ENCODE measurements at regions not wholly inside any gene's neighbourhood (a gene's known extent, or its start where the extent isn't known, plus 50 kb on each side); places are given as distances from the start of the nearest gene placed in this dataset.

GRCh38 chr12:83196694-83197350, 510.1 kb downstream of the TMTC2 start:
- WGBS, 2 donors (ENCODE audit: low coverage in 1 of 2), result 79% methylated on average over 3 of the region's 3 CpGs
- no peak overlapping the region for H3K27ac ChIP-seq
- no peaks in the 10 kb centered on the region for H3K36me3 ChIP-seq
- no peaks in the 10 kb centered on the region for H3K27me3 ChIP-seq
- no peaks in the 10 kb centered on the region for H3K4me1 ChIP-seq
- TF ChIP-seq POLR2AphosphoS5 (IDR thresholded peaks at IDR 0.05) (no peak), EP300 (IDR thresholded peaks at IDR 0.05; ENCODE audit: low read depth) (no peak), POLR2A (IDR thresholded peaks at IDR 0.05) (no peak)
- TF ChIP-seq, protein P1, sequence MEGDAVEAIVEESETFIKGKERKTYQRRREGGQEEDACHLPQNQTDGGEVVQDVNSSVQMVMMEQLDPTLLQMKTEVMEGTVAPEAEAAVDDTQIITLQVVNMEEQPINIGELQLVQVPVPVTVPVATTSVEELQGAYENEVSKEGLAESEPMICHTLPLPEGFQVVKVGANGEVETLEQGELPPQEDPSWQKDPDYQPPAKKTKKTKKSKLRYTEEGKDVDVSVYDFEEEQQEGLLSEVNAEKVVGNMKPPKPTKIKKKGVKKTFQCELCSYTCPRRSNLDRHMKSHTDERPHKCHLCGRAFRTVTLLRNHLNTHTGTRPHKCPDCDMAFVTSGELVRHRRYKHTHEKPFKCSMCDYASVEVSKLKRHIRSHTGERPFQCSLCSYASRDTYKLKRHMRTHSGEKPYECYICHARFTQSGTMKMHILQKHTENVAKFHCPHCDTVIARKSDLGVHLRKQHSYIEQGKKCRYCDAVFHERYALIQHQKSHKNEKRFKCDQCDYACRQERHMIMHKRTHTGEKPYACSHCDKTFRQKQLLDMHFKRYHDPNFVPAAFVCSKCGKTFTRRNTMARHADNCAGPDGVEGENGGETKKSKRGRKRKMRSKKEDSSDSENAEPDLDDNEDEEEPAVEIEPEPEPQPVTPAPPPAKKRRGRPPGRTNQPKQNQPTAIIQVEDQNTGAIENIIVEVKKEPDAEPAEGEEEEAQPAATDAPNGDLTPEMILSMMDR (IDR thresholded peaks at IDR 0.05), result no peak
- DNase-seq, result no peak
- H3K9me3 ChIP-seq, result peaks cover 0 to 2% of the 10 kb centered on the region in 2 donors
- no peak overlapping the region for H3K4me3 ChIP-seq
- in situ Hi-C loops (cut with MboI; ENCODE audit: low pct_ligation_motif_present in 1 of 4, low pct_unique_long_range_greater_than_20kb in 1 of 4, low sequenced_read_pairs in 3 of 4) (no loop called here), intact Hi-C loops (cut with DNase I; ENCODE audit: low total_unique reads) (no loop called here)

- Histone ChIP-seq H3K27me3 (no peaks in the 10 kb centered on the region), H3K36me3 (no peaks in the 10 kb centered on the region), H3K9me3 (peaks cover 0 to 4% of the 10 kb centered on the region in 2 donors), H3K27ac (no peak overlapping the region), H3K4me3 (no peak overlapping the region), H3K4me1 (no peaks in the 10 kb centered on the region)
- TF ChIP-seq POLR2AphosphoS5 (IDR thresholded peaks at IDR 0.05), result peak in 1 of 3 donors; percentile 28
- TF ChIP-seq EP300 (IDR thresholded peaks at IDR 0.05; ENCODE audit: low read depth), result no peak
- intact Hi-C loops (cut with DNase I; ENCODE audit: low total_unique reads) (no loop called here), in situ Hi-C loops (cut with MboI; ENCODE audit: low pct_ligation_motif_present in 1 of 4, low pct_unique_long_range_greater_than_20kb in 1 of 4, low sequenced_read_pairs in 3 of 4) (no loop called here)
- WGBS, 2 donors (ENCODE audit: low coverage in 1 of 2), result 81 to 84% methylated on average over 8 of the region's 8 CpGs
- DNase-seq, result no peak
These were observed 504.1 kb downstream of the TMTC2 start for GRCh38 chr12:83190631-83191390.

DNA sequence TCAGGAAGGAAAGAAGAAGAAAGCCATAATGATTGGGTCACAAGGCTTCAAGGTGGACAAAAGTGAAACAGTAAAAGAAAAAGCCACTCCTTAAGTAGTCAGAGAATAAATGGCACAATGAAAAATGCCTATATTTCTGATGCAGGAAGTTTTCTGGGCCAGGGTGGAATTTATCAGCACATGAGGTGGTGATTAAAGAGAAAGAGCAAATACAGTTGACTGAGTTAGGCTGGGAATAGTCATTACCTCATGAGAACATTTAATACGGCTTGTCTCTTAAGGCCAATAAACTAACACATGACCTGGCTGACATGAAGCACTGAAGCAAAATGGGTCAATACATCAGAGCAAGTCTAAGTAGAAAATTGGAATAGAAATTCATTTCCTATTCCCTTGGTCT, 499.7 kb downstream of the TMTC2 start:
- Histone ChIP-seq H3K4me3 (no peak overlapping the region), H3K36me3 (no peaks in the 10 kb centered on the region), H3K27ac (no peak overlapping the region), H3K27me3 (no peaks in the 10 kb centered on the region), H3K9me3 (no peaks in the 10 kb centered on the region), H3K4me1 (no peaks in the 10 kb centered on the region)
- TF ChIP-seq, protein P1 (IDR thresholded peaks at IDR 0.05), result no peak
- TF ChIP-seq POLR2A (IDR thresholded peaks at IDR 0.05), result no peak
- no peak for TF ChIP-seq EP300 (IDR thresholded peaks at IDR 0.05; ENCODE audit: low read depth)
- TF ChIP-seq POLR2AphosphoS5 (IDR thresholded peaks at IDR 0.05), result no peak
- WGBS, 2 donors (ENCODE audit: low coverage in 1 of 2), result 46 to 49% methylated on average over 1 of the region's 1 CpG
- in situ Hi-C loops (cut with MboI; ENCODE audit: low pct_ligation_motif_present in 1 of 4, low pct_unique_long_range_greater_than_20kb in 1 of 4, low sequenced_read_pairs in 3 of 4) (no loop called here), intact Hi-C loops (cut with DNase I; ENCODE audit: low total_unique reads) (no loop called here)
- no peak for DNase-seq

DNA sequence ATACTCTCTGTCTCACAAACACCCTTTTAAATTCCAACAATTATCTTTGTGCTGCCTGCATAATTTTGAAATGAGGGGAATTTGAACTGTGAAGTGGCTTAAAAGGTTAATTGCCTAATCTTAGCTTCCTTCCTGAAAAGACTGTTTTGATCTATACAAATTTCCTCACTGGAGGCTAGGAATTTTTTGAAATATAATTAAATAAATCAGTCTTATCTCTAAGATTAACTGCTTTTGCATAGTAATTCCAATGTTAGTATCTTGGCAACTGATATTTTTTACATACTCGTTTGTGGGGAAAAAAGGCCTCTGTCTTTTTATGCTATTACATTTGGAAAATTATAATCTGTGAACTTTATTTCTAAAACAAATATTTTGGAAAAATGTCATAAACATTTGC, 498.5 kb downstream of the TMTC2 start:
- DNase-seq, result no peak
- Histone ChIP-seq H3K27ac (no peak overlapping the region), H3K4me1 (no peaks in the 10 kb centered on the region), H3K4me3 (no peak overlapping the region), H3K36me3 (no peaks in the 10 kb centered on the region), H3K27me3 (no peaks in the 10 kb centered on the region), H3K9me3 (no peaks in the 10 kb centered on the region)
- 24 to 43% methylated on average over 1 of the region's 1 CpG for WGBS, 2 donors (ENCODE audit: low coverage in 1 of 2)
- intact Hi-C loops (cut with DNase I; ENCODE audit: low total_unique reads) (no loop called here), in situ Hi-C loops (cut with MboI; ENCODE audit: low pct_ligation_motif_present in 1 of 4, low pct_unique_long_range_greater_than_20kb in 1 of 4, low sequenced_read_pairs in 3 of 4) (no loop called here)
- TF ChIP-seq, protein P1 (IDR thresholded peaks at IDR 0.05), result no peak
- TF ChIP-seq POLR2AphosphoS5 (IDR thresholded peaks at IDR 0.05), result no peak
- no peak for TF ChIP-seq EP300 (IDR thresholded peaks at IDR 0.05; ENCODE audit: low read depth)
- no peak for TF ChIP-seq POLR2A (IDR thresholded peaks at IDR 0.05)

Small RNA genes in the stretch of these regions (small RNA-seq; reads per million reads assigned to genes)
- 0 reads per million in 4 donors for gene RF00334
